Stimulated activated effector memory CD8-positive, alpha-beta T cell treated with anti-CD3 and anti-CD28 coated beads, Interleukin-12 subunit alpha, Interleukin-12 subunit beta, amount 100 ng/mL, for 72 hours (primary cell): ENCODE measurements at regions not wholly inside any gene's neighbourhood (a gene's known extent, or its start where the extent isn't known, plus 50 kb on each side); places are given as distances from the start of the nearest gene placed in this dataset.

Experiments
- ATAC-seq: fragments of 150-1000 bp; cut with Tn5 transposase; 2 replicates; pipeline ENCODE4 v1.10.0; 2021
- DNase-seq, 2 donors: peaks; one replicate each; pipeline ENCODE4 v3.0.0; 2021 to 2022; ENCODE audit warnings: low spot score in 2 of 2
- H3K27ac Mint-ChIP-seq: one replicate; pipeline ENCODE4 v1.8.0; 2022; ENCODE audit warnings: mild to moderate bottlenecking, mixed read lengths
- H3K36me3 Mint-ChIP-seq: one replicate; pipeline ENCODE4 v1.8.0; 2022; ENCODE audit warnings: mild to moderate bottlenecking, mixed read lengths
- H3K4me1 Mint-ChIP-seq: one replicate; pipeline ENCODE4 v1.8.0; 2022; ENCODE audit warnings: mixed read lengths
- H3K4me3 Mint-ChIP-seq: one replicate; pipeline ENCODE4 v1.8.0; 2022; ENCODE audit warnings: mild to moderate bottlenecking, mixed read lengths
- H3K9me3 Mint-ChIP-seq: one replicate; pipeline ENCODE4 v1.8.0; 2022; ENCODE audit warnings: mixed read lengths

DNA sequence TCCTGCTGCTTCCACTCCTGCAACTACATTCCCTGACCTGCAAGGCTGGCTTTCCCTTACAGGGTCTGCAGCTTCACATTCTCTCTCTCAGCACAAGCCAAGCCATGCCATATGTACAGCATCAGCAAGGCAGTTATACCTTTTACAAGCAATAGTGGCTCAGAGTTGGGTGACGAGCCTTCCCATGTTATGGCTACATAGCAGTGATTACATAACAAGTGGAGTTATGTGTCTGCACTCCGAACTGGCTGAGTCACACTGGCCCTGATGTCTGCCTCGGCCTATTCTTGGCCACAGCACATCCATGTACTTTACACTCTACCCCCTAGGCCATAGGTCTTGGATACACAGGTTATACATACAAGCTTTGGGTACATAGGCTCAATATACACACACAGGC is 52.0 kb upstream of the SNCAIP start:
- DNase-seq, result no peak
- Mint-ChIP-seq H3K4me1 (no peaks in the 10 kb centered on the region), H3K4me3 (no peak overlapping the region), H3K9me3 (peaks cover 13% of the 10 kb centered on the region), H3K36me3 (no peaks in the 10 kb centered on the region), H3K27ac (no peak overlapping the region)
- no peak for ATAC-seq

DNA sequence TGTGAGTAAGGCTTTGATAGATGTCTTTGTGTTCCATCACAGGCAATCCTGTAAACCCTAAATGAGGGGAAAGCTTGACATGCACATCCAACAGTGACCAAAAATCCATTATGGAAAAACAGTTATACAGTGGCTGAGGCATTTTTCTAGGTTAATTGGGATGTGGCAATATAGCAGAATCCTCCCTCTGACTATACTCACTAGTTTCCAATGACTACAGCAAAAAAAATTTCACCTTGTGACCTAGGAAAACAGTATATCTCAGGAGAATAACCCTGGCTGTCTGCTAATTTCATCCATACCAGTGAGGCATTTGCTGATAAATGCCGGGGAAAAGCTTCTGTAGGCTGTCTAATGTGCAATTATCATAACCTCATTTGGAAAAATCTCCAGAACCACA is 49.9 kb upstream of the SNCAIP start:
- peaks cover 7% of the 10 kb centered on the region for H3K9me3 Mint-ChIP-seq
- H3K27ac Mint-ChIP-seq, result no peak overlapping the region
- H3K4me3 Mint-ChIP-seq, result no peak overlapping the region
- no peak for ATAC-seq
- no peak for DNase-seq
- H3K4me1 Mint-ChIP-seq, result no peaks in the 10 kb centered on the region
- no peaks in the 10 kb centered on the region for H3K36me3 Mint-ChIP-seq
